Gastrocnemius medialis (tissue), 4 donors: ENCODE measurements at regions not wholly inside any gene's neighbourhood (a gene's known extent, or its start where the extent isn't known, plus 50 kb on each side); places are given as distances from the start of the nearest gene placed in this dataset.

ENCODE experiments used
- CTCF ChIP-seq, 5 experiments: fragments of 450-650 bp in 3 of 5; fragments of 200-600 bp in 2 of 5; sonication (generic) in 2 of 5; IDR thresholded peaks in 4 of 5; conservative IDR thresholded peaks in 1 of 5; 1 replicate in 4 of 5; 2 replicates in 1 of 5; pipeline ENCODE4 v1.5.1; 2016 to 2019; ENCODE audit warnings: antibody characterized with exemption in 5 of 5, mild to moderate bottlenecking in 3 of 5, moderate library complexity in 3 of 5
- POLR2A ChIP-seq, 2 donors: fragments of 450-650 bp; IDR thresholded peaks; one replicate each; pipeline ENCODE4 v1.6.1; 2017; ENCODE audit warnings: antibody characterized with exemption in 2 of 2, mild to moderate bottlenecking in 2 of 2, moderate library complexity in 2 of 2

- TF ChIP-seq POLR2A (IDR thresholded peaks at IDR 0.05) (no peak), CTCF (IDR thresholded peaks at IDR 0.05 in 4 of 5, conservative IDR thresholded peaks at IDR 0.05 in 1 of 5) (no peak)
Observed at GRCh38 chr14:82146846-82147245, 613.2 kb upstream of the SEL1L start.
